RCC 7860 (cell line): ENCODE measurements at regions not wholly inside any gene's neighbourhood (a gene's known extent, or its start where the extent isn't known, plus 50 kb on each side); places are given as distances from the start of the nearest gene placed in this dataset.
"Not testable (repeated sequence)": the region's sequence is repeated elsewhere in the genome, so short reads cannot be mapped to it uniquely, and the experiment has no call there.

Source experiments
- DNase-seq: peaks from one replicate; pipeline ENCODE4 v3.0.0-alpha.2; 2015; ENCODE audit warnings: low spot score
- FAIRE-seq: peaks from 2 replicates; lab custom pipeline; 2012; peaks lifted over from hg19 to GRCh38; lab: Jason Lieb, UNC

- no peak for DNase-seq
- FAIRE-seq, result no peak
These were observed 85.5 kb upstream of the DTNBP1 start for GRCh38 chr6:15748341-15748740.

GRCh38 chr6:15747354-15747883 is 84.6 kb upstream of the DTNBP1 start:
- FAIRE-seq, result no peak

GRCh38 chr6:15745781-15746180 is 83.0 kb upstream of the DTNBP1 start:
- DNase-seq (no peak), FAIRE-seq (no peak)

More at GRCh38 chr6:15747354-15747883, 84.6 kb upstream of the DTNBP1 start:
- no peak for DNase-seq

GRCh38 chr6:15744818-15745402 is 82.1 kb upstream of the DTNBP1 start:
- no peak for FAIRE-seq

GRCh38 chr6:15742013-15742412 is 79.2 kb upstream of the DTNBP1 start:
- DNase-seq, FAIRE-seq: not testable (repeated sequence)

More at GRCh38 chr6:15744818-15745402, 82.1 kb upstream of the DTNBP1 start:
- no peak for DNase-seq

- FAIRE-seq (no peak), DNase-seq (no peak)
These were observed 78.6 kb upstream of the DTNBP1 start for GRCh38 chr6:15741405-15741804.

- FAIRE-seq (no peak), DNase-seq (no peak)
These were observed 77.0 kb upstream of the DTNBP1 start for GRCh38 chr6:15739867-15740266.

- DNase-seq, result no peak
- FAIRE-seq, result no peak
These were observed 76.5 kb upstream of the DTNBP1 start for GRCh38 chr6:15739353-15739752.

GRCh38 chr6:15738195-15738594 is 75.4 kb upstream of the DTNBP1 start:
- DNase-seq, FAIRE-seq: not testable (repeated sequence)

- DNase-seq, result no peak
- FAIRE-seq, result no peak
These were observed 73.5 kb upstream of the DTNBP1 start for GRCh38 chr6:15736297-15736696.

GRCh38 chr6:15735567-15736265 is 72.9 kb upstream of the DTNBP1 start:
- FAIRE-seq, result no peak
- peak; percentile 56 for DNase-seq

GRCh38 chr6:15734118-15734897 is 71.5 kb upstream of the DTNBP1 start:
- no peak for DNase-seq
- no peak for FAIRE-seq

- DNase-seq, result no peak
- no peak for FAIRE-seq
These were observed 68.1 kb upstream of the DTNBP1 start for GRCh38 chr6:15730922-15731321.

GRCh38 chr6:15730442-15730841 is 67.6 kb upstream of the DTNBP1 start:
- FAIRE-seq, result no peak
- DNase-seq, result no peak

- FAIRE-seq, result no peak
These were observed 59.9 kb upstream of the DTNBP1 start for GRCh38 chr6:15722731-15723130.

GRCh38 chr6:15716889-15717288 is 54.1 kb upstream of the DTNBP1 start:
- DNase-seq, result no peak
- no peak for FAIRE-seq

More at GRCh38 chr6:15722731-15723130, 59.9 kb upstream of the DTNBP1 start:
- no peak for DNase-seq

- FAIRE-seq, result no peak
- DNase-seq, result no peak
These were observed 53.0 kb upstream of the DTNBP1 start for GRCh38 chr6:15715851-15716250.

GRCh38 chr6:15715060-15715459 is 52.2 kb upstream of the DTNBP1 start:
- DNase-seq (peak; percentile 31), FAIRE-seq (no peak)

- FAIRE-seq (no peak), DNase-seq (no peak)
These were observed 51.8 kb upstream of the DTNBP1 start for GRCh38 chr6:15714658-15715057.

- no peak for DNase-seq
- no peak for FAIRE-seq
These were observed 50.5 kb upstream of the DTNBP1 start for GRCh38 chr6:15713325-15713724.

- DNase-seq, result no peak
- no peak for FAIRE-seq
These were observed 50.0 kb upstream of the DTNBP1 start for GRCh38 chr6:15712797-15713196.
